ENCODE measurements at regions not wholly inside any gene's neighbourhood (a gene's known extent, or its start where the extent isn't known, plus 50 kb on each side); places are given as distances from the start of the nearest gene placed in this dataset.

DNA sequence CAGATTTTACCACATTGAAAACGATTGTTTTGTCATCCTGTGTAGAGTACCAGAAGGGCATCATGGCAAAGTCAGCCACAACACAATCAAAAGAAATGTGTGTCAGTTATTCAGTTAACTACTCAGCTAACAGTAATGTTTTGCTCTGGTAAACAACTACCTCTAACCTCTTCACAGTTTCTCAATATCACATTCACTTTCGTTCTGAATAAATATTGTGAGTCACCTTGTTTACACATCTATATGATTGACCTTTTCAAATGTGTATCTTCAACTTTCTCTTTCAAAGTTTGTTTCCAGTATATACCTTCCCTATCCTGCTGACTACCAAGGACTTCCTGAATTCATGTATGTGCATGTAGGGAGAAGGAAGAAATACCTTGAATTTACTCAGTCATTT lies 216.6 kb upstream of the UFL1 start:
- no peak for TF ChIP-seq EP300 (IDR thresholded peaks at IDR 0.05; ENCODE audit: low read depth)
- TF ChIP-seq POLR2AphosphoS5 (IDR thresholded peaks at IDR 0.05), result no peak
- no peak for TF ChIP-seq POLR2A (IDR thresholded peaks at IDR 0.05)
- TF ChIP-seq, protein P1, sequence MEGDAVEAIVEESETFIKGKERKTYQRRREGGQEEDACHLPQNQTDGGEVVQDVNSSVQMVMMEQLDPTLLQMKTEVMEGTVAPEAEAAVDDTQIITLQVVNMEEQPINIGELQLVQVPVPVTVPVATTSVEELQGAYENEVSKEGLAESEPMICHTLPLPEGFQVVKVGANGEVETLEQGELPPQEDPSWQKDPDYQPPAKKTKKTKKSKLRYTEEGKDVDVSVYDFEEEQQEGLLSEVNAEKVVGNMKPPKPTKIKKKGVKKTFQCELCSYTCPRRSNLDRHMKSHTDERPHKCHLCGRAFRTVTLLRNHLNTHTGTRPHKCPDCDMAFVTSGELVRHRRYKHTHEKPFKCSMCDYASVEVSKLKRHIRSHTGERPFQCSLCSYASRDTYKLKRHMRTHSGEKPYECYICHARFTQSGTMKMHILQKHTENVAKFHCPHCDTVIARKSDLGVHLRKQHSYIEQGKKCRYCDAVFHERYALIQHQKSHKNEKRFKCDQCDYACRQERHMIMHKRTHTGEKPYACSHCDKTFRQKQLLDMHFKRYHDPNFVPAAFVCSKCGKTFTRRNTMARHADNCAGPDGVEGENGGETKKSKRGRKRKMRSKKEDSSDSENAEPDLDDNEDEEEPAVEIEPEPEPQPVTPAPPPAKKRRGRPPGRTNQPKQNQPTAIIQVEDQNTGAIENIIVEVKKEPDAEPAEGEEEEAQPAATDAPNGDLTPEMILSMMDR (IDR thresholded peaks at IDR 0.05), result no peak
- in situ Hi-C loops (cut with MboI; ENCODE audit: low pct_ligation_motif_present in 1 of 4, low pct_unique_long_range_greater_than_20kb in 1 of 4, low sequenced_read_pairs in 3 of 4) (no loop called here), intact Hi-C loops (cut with DNase I; ENCODE audit: low total_unique reads) (no loop called here)
- no peaks in the 10 kb centered on the region for H3K4me1 ChIP-seq
- H3K27me3 ChIP-seq, result no peaks in the 10 kb centered on the region
- no peak for DNase-seq
- no peak overlapping the region for H3K27ac ChIP-seq
- H3K9me3 ChIP-seq, result no peaks in the 10 kb centered on the region
- no peaks in the 10 kb centered on the region for H3K36me3 ChIP-seq
- WGBS, 2 donors (ENCODE audit: low coverage in 1 of 2), result 28 to 29% methylated on average over 2 of the region's 2 CpGs
- H3K4me3 ChIP-seq, result no peak overlapping the region

DNA sequence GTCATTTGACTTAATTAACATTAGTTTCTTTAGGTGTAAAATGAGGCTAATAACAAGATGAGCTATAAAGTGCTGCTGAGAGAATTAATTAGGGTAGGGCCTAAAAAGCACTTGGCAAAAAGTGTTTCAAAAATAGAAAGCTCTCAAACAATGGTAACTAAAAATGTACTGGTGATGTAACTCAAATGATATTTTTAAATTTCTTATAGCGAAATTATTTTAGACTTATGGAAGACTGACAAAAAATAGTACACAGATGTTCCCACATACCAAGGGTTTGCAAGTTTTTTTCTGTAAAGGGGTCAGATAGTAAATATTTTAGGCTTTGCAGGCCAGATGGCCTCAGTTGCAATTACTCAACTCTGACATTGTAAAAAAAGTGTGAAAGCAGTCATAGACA lies 190.7 kb upstream of the UFL1 start:
- no peaks in the 10 kb centered on the region for H3K36me3 ChIP-seq
- no peak for TF ChIP-seq EP300 (IDR thresholded peaks at IDR 0.05; ENCODE audit: low read depth)
- no peak for TF ChIP-seq POLR2A (IDR thresholded peaks at IDR 0.05)
- no peak for TF ChIP-seq POLR2AphosphoS5 (IDR thresholded peaks at IDR 0.05)
- TF ChIP-seq, protein P1 (IDR thresholded peaks at IDR 0.05), result no peak
- 77 to 80% methylated on average over 1 of the region's 1 CpG for WGBS, 2 donors (ENCODE audit: low coverage in 1 of 2)
- intact Hi-C loops (cut with DNase I; ENCODE audit: low total_unique reads) (no loop called here), in situ Hi-C loops (cut with MboI; ENCODE audit: low pct_ligation_motif_present in 1 of 4, low pct_unique_long_range_greater_than_20kb in 1 of 4, low sequenced_read_pairs in 3 of 4) (no loop called here)
- DNase-seq, result no peak
- H3K27me3 ChIP-seq, result no peaks in the 10 kb centered on the region
- H3K9me3 ChIP-seq, result no peaks in the 10 kb centered on the region
- H3K4me1 ChIP-seq, result no peaks in the 10 kb centered on the region
- H3K27ac ChIP-seq, result no peak overlapping the region
- H3K4me3 ChIP-seq, result no peak overlapping the region

DNA sequence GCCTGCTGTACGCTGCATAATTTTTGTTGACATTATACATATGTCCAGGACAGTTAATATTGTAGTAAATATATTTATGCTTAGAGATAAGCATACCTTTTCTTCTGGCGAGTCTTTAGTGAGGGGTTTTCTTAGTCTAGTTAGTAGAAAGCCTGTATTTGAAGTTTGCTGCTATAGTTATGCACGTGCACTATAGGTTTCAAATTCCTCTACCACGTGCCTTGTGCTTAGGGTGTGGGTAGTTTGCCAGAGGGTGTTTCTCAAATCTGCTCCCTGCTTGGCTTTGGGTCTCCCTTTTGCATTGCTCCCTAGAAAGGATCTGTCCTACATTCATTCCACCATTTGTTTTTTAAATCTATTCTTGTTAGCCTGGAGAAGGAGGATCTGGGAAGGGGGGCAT lies 181.4 kb upstream of the UFL1 start:
- intact Hi-C loops (cut with DNase I; ENCODE audit: low total_unique reads) (no loop called here), in situ Hi-C loops (cut with MboI; ENCODE audit: low pct_ligation_motif_present in 1 of 4, low pct_unique_long_range_greater_than_20kb in 1 of 4, low sequenced_read_pairs in 3 of 4) (no loop called here)
- no peaks in the 10 kb centered on the region for H3K4me1 ChIP-seq
- no peaks in the 10 kb centered on the region for H3K27me3 ChIP-seq
- H3K4me3 ChIP-seq, result no peak overlapping the region
- TF ChIP-seq POLR2A (IDR thresholded peaks at IDR 0.05) (no peak), POLR2AphosphoS5 (IDR thresholded peaks at IDR 0.05) (no peak), EP300 (IDR thresholded peaks at IDR 0.05; ENCODE audit: low read depth) (no peak)
- TF ChIP-seq, protein P1 (IDR thresholded peaks at IDR 0.05), result no peak
- H3K9me3 ChIP-seq, result no peaks in the 10 kb centered on the region
- no peaks in the 10 kb centered on the region for H3K36me3 ChIP-seq
- 55 to 66% methylated on average over 4 of the region's 4 CpGs for WGBS, 2 donors (ENCODE audit: low coverage in 1 of 2)
- DNase-seq, result no peak
- no peak overlapping the region for H3K27ac ChIP-seq

- DNase-seq, result no peak
- Histone ChIP-seq H3K4me1 (no peaks in the 10 kb centered on the region), H3K36me3 (no peaks in the 10 kb centered on the region), H3K27ac (no peak overlapping the region), H3K9me3 (no peaks in the 10 kb centered on the region), H3K27me3 (no peaks in the 10 kb centered on the region), H3K4me3 (no peak overlapping the region)
- TF ChIP-seq POLR2A (IDR thresholded peaks at IDR 0.05) (no peak), POLR2AphosphoS5 (IDR thresholded peaks at IDR 0.05) (no peak), EP300 (IDR thresholded peaks at IDR 0.05; ENCODE audit: low read depth) (no peak)
- TF ChIP-seq, protein P1 (IDR thresholded peaks at IDR 0.05), result no peak
- in situ Hi-C loops (cut with MboI; ENCODE audit: low pct_ligation_motif_present in 1 of 4, low pct_unique_long_range_greater_than_20kb in 1 of 4, low sequenced_read_pairs in 3 of 4), result no loop called here
- 85 to 96% methylated on average over 3 of the region's 3 CpGs for WGBS, 2 donors (ENCODE audit: low coverage in 1 of 2)
- intact Hi-C loops (cut with DNase I; ENCODE audit: low total_unique reads), result no loop called here
Measured at GRCh38 chr6:96345501-96345900, 176.1 kb upstream of the UFL1 start.
